ENCODE measurements at regions not wholly inside any gene's neighbourhood (a gene's known extent, or its start where the extent isn't known, plus 50 kb on each side); places are given as distances from the start of the nearest gene placed in this dataset.

DNA sequence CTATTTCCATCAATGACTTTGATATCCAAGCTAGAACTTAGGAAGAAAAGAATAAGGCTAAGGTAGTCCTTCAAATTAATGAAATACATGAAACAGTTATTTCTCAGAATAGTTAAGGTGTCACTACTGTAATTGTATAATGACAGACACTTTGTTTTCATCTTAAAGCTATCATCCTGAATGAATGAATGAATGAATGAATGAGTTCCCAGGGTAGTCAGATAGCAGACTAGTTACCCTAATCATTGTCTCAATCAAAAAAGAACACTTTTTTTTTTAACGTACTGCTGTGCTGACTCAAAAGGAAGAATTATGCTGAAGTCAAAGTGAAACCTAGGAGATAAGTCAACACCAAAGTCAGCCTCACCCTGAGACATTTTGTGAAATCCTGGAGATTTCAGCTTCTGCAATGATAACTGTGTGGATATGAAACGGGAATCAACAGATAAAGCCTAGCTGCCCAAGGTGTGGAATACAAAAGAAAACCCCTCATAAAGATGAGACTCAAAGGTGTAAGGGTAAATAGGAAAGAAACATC lies 68.3 kb upstream of the CNKSR2 start:
- TF ChIP-seq CTCF (IDR thresholded peaks at IDR 0.05 in 2 of 3, conservative IDR thresholded peaks at IDR 0.05 in 1 of 3; ENCODE audit: borderline replicate concordance in 1 of 3, insufficient read depth in 1 of 3, low read depth in 2 of 3, low read length in 2 of 3) (no peak), CEBPB (IDR thresholded peaks at IDR 0.05; ENCODE audit: low read depth) (no peak), MAX (IDR thresholded peaks at IDR 0.05) (no peak), REST (IDR thresholded peaks at IDR 0.05; ENCODE audit: low read depth) (no peak), EZH2 (IDR thresholded peaks at IDR 0.05) (no peak), POLR2A (IDR thresholded peaks at IDR 0.05; ENCODE audit: borderline replicate concordance, extremely low read depth, insufficient read depth, insufficient read length) (no peak), POLR2AphosphoS5 (IDR thresholded peaks at IDR 0.05; ENCODE audit: low read depth, low read length) (no peak), RAD21 (IDR thresholded peaks at IDR 0.05; ENCODE audit: low read depth) (no peak), ELF1 (IDR thresholded peaks at IDR 0.05; ENCODE audit: borderline replicate concordance, low read depth) (no peak), TCF7L2 (IDR thresholded peaks at IDR 0.05; ENCODE audit: borderline replicate concordance, extremely low read depth, insufficient read depth, insufficient read length) (no peak)
- TF ChIP-seq, protein P1, sequence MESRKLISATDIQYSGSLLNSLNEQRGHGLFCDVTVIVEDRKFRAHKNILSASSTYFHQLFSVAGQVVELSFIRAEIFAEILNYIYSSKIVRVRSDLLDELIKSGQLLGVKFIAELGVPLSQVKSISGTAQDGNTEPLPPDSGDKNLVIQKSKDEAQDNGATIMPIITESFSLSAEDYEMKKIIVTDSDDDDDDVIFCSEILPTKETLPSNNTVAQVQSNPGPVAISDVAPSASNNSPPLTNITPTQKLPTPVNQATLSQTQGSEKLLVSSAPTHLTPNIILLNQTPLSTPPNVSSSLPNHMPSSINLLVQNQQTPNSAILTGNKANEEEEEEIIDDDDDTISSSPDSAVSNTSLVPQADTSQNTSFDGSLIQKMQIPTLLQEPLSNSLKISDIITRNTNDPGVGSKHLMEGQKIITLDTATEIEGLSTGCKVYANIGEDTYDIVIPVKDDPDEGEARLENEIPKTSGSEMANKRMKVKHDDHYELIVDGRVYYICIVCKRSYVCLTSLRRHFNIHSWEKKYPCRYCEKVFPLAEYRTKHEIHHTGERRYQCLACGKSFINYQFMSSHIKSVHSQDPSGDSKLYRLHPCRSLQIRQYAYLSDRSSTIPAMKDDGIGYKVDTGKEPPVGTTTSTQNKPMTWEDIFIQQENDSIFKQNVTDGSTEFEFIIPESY (IDR thresholded peaks at IDR 0.05; ENCODE audit: extremely low read depth, insufficient replicate concordance, low read length), result no peak
